ENCODE measurements at regions not wholly inside any gene's neighbourhood (a gene's known extent, or its start where the extent isn't known, plus 50 kb on each side); places are given as distances from the start of the nearest gene placed in this dataset.

DNA sequence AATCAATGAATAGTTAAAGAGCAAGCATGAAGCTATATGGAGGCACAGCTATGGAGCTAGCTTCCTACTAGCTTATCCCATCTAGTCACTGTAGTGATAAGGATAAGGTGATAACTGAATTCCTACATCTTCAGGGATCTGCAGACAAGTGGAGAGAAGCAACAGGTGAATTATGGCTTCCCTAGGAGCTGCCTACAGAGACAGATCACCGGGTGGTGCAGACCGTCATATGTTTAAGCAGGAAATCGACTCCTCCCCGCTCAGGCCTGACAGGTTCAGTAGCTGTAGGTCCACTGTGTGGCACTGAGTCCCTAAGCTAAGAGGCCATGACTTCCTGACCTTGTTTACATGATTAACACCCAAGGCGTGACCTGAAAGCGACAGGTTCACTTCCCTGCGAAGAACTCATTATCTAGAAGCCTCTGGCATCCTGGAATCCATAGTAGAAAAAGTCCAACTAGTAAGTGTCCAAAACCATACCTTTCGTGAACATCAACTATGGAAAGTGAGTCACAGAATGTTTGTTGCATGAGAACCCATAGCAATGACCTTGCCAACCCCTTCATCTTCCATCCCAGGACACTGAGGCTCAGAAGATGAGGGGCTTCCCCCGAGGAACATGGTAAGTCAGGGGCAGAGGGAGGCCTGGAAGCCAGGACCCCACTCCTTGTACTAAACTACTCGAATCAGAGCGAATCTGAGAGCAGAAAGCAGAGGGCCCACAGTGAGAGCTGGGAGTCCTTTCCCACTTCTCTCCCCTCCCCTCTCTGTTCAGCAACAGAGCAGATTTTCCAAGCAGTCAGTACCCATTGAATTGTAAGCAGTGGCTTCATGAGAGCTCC is 75.4 kb upstream of the CCND2 start:
- H3K9me3 ChIP-seq (ENCODE audit: control insufficient read depth, low read length), result peaks cover 8% of the 10 kb centered on the region
- H2BK12ac ChIP-seq (ENCODE audit: low read length in 2 of 2), result no peak overlapping the region
- no peak overlapping the region for H2BK120ac ChIP-seq (ENCODE audit: low read depth, low read length)
- H3K18ac ChIP-seq (ENCODE audit: low read depth in 1 of 2, low read length in 2 of 2), result no peak overlapping the region
- H3K4me2 ChIP-seq (ENCODE audit: low read length, poor library complexity, severe bottlenecking), result no peak overlapping the region
- H3K27me3 ChIP-seq (ENCODE audit: control insufficient read depth in 1 of 2, insufficient read depth in 1 of 2, low read length in 2 of 2), result peaks cover 39 to 63% of the 10 kb centered on the region in 2 experiments
- H4K8ac ChIP-seq (ENCODE audit: low read length), result no peak overlapping the region
- H3K4me3 ChIP-seq (ENCODE audit: insufficient read depth in 1 of 2, low read depth in 1 of 2, low read length in 2 of 2), result no peak overlapping the region
- no peak overlapping the region for H3K4ac ChIP-seq (ENCODE audit: low read depth in 1 of 2, low read length in 2 of 2)
- WGBS, result 76% methylated on average over 11 of the region's 11 CpGs
- H3K14ac ChIP-seq (ENCODE audit: low read length in 2 of 2), result no peak overlapping the region
- H3K9ac ChIP-seq (ENCODE audit: low read length), result no peak overlapping the region
- no peak overlapping the region for H4K91ac ChIP-seq (ENCODE audit: low read length)
- no peaks in the 10 kb centered on the region for H3K79me1 ChIP-seq (replicated peaks; ENCODE audit: low read length, poor library complexity, severe bottlenecking)
- no peaks in the 10 kb centered on the region for H3K4me1 ChIP-seq (ENCODE audit: control insufficient read depth, insufficient read depth, low read depth, low read length)
- no peak overlapping the region for H3K27ac ChIP-seq (ENCODE audit: low read length, poor library complexity, severe bottlenecking)
- no peak overlapping the region for H2AFZ ChIP-seq (ENCODE audit: low read depth, low read length)
- no peak for DNase-seq
- no peak overlapping the region for H2AK5ac ChIP-seq (ENCODE audit: low read length, severe bottlenecking)
- no peak overlapping the region for H2BK15ac ChIP-seq (ENCODE audit: low read depth, poor library complexity, severe bottlenecking)
- H2BK5ac ChIP-seq (ENCODE audit: low read depth, low read length, poor library complexity, severe bottlenecking), result no peak overlapping the region
- no peaks in the 10 kb centered on the region for H3K36me3 ChIP-seq (ENCODE audit: control insufficient read depth in 1 of 2, insufficient read depth in 2 of 2, low read depth in 1 of 2, low read length in 2 of 2)
- H3K23ac ChIP-seq (ENCODE audit: low read length in 2 of 2), result no peak overlapping the region

DNA sequence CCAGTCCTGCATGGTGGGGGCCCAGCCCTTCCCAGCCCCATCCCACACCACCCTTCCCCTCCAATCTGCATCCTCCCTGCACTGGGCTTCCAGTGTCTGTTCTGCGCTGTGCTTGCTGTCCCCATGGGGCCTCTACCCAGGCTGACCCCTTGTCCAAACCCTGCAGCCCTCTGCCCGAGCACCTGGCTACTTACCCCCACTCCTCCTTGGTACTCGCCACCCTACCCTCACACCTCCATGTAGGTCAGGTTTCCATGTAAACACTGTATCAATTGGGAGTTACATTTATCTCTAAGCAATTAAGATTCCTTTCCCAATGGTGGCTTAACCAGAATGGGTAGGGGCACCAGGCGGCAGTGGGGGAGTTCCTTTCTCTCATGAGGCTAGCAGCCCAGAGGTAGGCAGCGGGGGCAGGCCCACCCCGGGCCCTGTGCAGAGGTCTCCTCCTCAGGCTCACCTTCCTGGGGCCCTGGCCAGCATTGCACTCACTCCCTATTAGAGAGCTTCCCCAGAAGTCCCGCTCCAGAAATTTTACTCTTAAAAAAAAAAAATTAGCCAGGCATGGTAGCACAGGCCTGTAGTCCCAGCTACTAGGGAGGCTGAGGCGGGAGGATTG is 76.6 kb upstream of the CCND2 start:
- Histone ChIP-seq H4K8ac (ENCODE audit: low read length) (no peak overlapping the region), H2BK5ac (ENCODE audit: low read depth, low read length, poor library complexity, severe bottlenecking) (no peak overlapping the region)

DNA sequence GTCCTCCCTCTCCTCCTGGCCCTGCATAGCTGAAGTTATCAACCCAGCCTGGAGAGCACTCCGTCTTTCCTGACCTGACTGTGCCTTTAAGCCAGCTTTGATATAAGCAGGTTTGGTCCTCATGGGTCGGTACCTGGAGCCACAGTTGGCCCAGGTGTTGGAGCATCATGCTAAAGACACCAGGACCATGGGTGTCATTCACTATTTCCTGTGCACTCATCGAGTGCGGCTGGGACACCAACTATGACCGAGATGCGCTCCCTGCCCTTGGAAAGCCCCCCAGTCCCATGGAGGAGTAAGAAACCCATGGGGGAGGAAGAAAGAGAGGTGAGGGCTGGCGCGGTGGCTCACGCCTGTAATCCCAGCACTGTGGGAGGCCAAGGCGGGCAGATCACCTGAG is 78.9 kb upstream of the CCND2 start:
- H2BK12ac ChIP-seq (ENCODE audit: low read length in 2 of 2), result no peak overlapping the region
- no peaks in the 10 kb centered on the region for H3K36me3 ChIP-seq (ENCODE audit: control insufficient read depth in 1 of 2, insufficient read depth in 2 of 2, low read depth in 1 of 2, low read length in 2 of 2)
- H3K9ac ChIP-seq (ENCODE audit: low read length), result no peak overlapping the region
- H2BK15ac ChIP-seq (ENCODE audit: low read depth, poor library complexity, severe bottlenecking), result no peak overlapping the region
- no peak overlapping the region for H2AK5ac ChIP-seq (ENCODE audit: low read length, severe bottlenecking)
- no peak overlapping the region for H2BK5ac ChIP-seq (ENCODE audit: low read depth, low read length, poor library complexity, severe bottlenecking)
- H3K23ac ChIP-seq (ENCODE audit: low read length in 2 of 2), result no peak overlapping the region
- WGBS, result 65% methylated on average over 6 of the region's 10 CpGs
- no peak overlapping the region for H3K4me3 ChIP-seq (ENCODE audit: insufficient read depth in 1 of 2, low read depth in 1 of 2, low read length in 2 of 2)
- DNase-seq, result no peak
- no peak overlapping the region for H2AFZ ChIP-seq (ENCODE audit: low read depth, low read length)
- no peak overlapping the region for H3K4ac ChIP-seq (ENCODE audit: low read depth in 1 of 2, low read length in 2 of 2)
- peaks cover 8% of the 10 kb centered on the region for H3K9me3 ChIP-seq (ENCODE audit: control insufficient read depth, low read length)
- no peak overlapping the region for H3K27ac ChIP-seq (ENCODE audit: low read length, poor library complexity, severe bottlenecking)
- H3K4me2 ChIP-seq (ENCODE audit: low read length, poor library complexity, severe bottlenecking), result no peak overlapping the region
- peaks cover 14 to 35% of the 10 kb centered on the region in 2 experiments for H3K27me3 ChIP-seq (ENCODE audit: control insufficient read depth in 1 of 2, insufficient read depth in 1 of 2, low read length in 2 of 2)
- no peak overlapping the region for H2BK120ac ChIP-seq (ENCODE audit: low read depth, low read length)
- no peaks in the 10 kb centered on the region for H3K79me1 ChIP-seq (replicated peaks; ENCODE audit: low read length, poor library complexity, severe bottlenecking)
- no peak overlapping the region for H4K8ac ChIP-seq (ENCODE audit: low read length)
- H3K4me1 ChIP-seq (ENCODE audit: control insufficient read depth, insufficient read depth, low read depth, low read length), result peaks cover 4% of the 10 kb centered on the region
- no peak overlapping the region for H3K18ac ChIP-seq (ENCODE audit: low read depth in 1 of 2, low read length in 2 of 2)
- no peak overlapping the region for H3K14ac ChIP-seq (ENCODE audit: low read length in 2 of 2)
- H4K91ac ChIP-seq (ENCODE audit: low read length), result no peak overlapping the region

More for the DNA sequence above, 76.6 kb upstream of the CCND2 start:
- H3K27me3 ChIP-seq (ENCODE audit: control insufficient read depth in 1 of 2, insufficient read depth in 1 of 2, low read length in 2 of 2), result peaks cover 34 to 53% of the 10 kb centered on the region in 2 experiments
- no peak overlapping the region for H3K23ac ChIP-seq (ENCODE audit: low read length in 2 of 2)
- no peak overlapping the region for H2BK12ac ChIP-seq (ENCODE audit: low read length in 2 of 2)
- H3K4me3 ChIP-seq (ENCODE audit: insufficient read depth in 1 of 2, low read depth in 1 of 2, low read length in 2 of 2), result no peak overlapping the region
- H3K14ac ChIP-seq (ENCODE audit: low read length in 2 of 2), result no peak overlapping the region
- H3K79me1 ChIP-seq (replicated peaks; ENCODE audit: low read length, poor library complexity, severe bottlenecking), result no peaks in the 10 kb centered on the region
- H3K18ac ChIP-seq (ENCODE audit: low read depth in 1 of 2, low read length in 2 of 2), result no peak overlapping the region
- no peak overlapping the region for H3K4me2 ChIP-seq (ENCODE audit: low read length, poor library complexity, severe bottlenecking)
- H2AFZ ChIP-seq (ENCODE audit: low read depth, low read length), result no peak overlapping the region
- peaks cover 8% of the 10 kb centered on the region for H3K9me3 ChIP-seq (ENCODE audit: control insufficient read depth, low read length)
- no peak overlapping the region for H2BK120ac ChIP-seq (ENCODE audit: low read depth, low read length)
- H3K36me3 ChIP-seq (ENCODE audit: control insufficient read depth in 1 of 2, insufficient read depth in 2 of 2, low read depth in 1 of 2, low read length in 2 of 2), result no peaks in the 10 kb centered on the region
- H4K91ac ChIP-seq (ENCODE audit: low read length), result no peak overlapping the region
- H3K4me1 ChIP-seq (ENCODE audit: control insufficient read depth, insufficient read depth, low read depth, low read length), result no peaks in the 10 kb centered on the region
- no peak for DNase-seq
- H2BK15ac ChIP-seq (ENCODE audit: low read depth, poor library complexity, severe bottlenecking), result no peak overlapping the region
- H3K9ac ChIP-seq (ENCODE audit: low read length), result no peak overlapping the region
- H3K27ac ChIP-seq (ENCODE audit: low read length, poor library complexity, severe bottlenecking), result no peak overlapping the region
- 79% methylated on average over 3 of the region's 8 CpGs for WGBS
- no peak overlapping the region for H2AK5ac ChIP-seq (ENCODE audit: low read length, severe bottlenecking)
- H3K4ac ChIP-seq (ENCODE audit: low read depth in 1 of 2, low read length in 2 of 2), result no peak overlapping the region

DNA sequence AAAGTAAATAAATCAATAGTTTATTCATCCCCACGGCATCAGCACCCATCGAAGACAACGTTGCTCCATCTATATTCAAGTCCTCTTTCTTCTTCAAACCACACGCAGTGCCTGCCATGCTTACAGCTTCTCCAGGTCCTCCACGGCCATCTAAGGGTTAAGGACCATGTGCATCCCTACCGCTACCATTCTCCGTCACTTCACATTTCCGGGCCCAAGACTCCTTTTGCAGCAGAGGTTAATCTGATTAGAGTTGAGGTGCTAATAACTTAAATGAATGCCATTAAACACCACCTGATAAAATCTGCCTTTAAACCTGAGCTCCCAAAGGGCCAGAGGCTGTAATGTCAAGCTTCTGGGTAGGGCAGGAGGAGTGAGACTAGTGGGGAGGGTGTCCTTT is 79.7 kb upstream of the CCND2 start:
- WGBS, result 31% methylated on average over 5 of the region's 8 CpGs
- peaks cover 6% of the 10 kb centered on the region for H3K4me1 ChIP-seq (ENCODE audit: control insufficient read depth, insufficient read depth, low read depth, low read length)

More for the DNA sequence above, 79.7 kb upstream of the CCND2 start:
- no peak overlapping the region for H3K23ac ChIP-seq (ENCODE audit: low read length in 2 of 2)
- no peaks in the 10 kb centered on the region for H3K36me3 ChIP-seq (ENCODE audit: control insufficient read depth in 1 of 2, insufficient read depth in 2 of 2, low read depth in 1 of 2, low read length in 2 of 2)
- peaks cover 14 to 38% of the 10 kb centered on the region in 2 experiments for H3K27me3 ChIP-seq (ENCODE audit: control insufficient read depth in 1 of 2, insufficient read depth in 1 of 2, low read length in 2 of 2)
- no peak overlapping the region for H2BK12ac ChIP-seq (ENCODE audit: low read length in 2 of 2)
- DNase-seq, result no peak
- H3K9me3 ChIP-seq (ENCODE audit: control insufficient read depth, low read length), result peaks cover 8% of the 10 kb centered on the region
- no peak overlapping the region for H3K4me2 ChIP-seq (ENCODE audit: low read length, poor library complexity, severe bottlenecking)
- H3K4me3 ChIP-seq (ENCODE audit: insufficient read depth in 1 of 2, low read depth in 1 of 2, low read length in 2 of 2), result no peak overlapping the region
- no peak overlapping the region for H2BK5ac ChIP-seq (ENCODE audit: low read depth, low read length, poor library complexity, severe bottlenecking)
- H2AFZ ChIP-seq (ENCODE audit: low read depth, low read length), result no peak overlapping the region
- H3K14ac ChIP-seq (ENCODE audit: low read length in 2 of 2), result no peak overlapping the region
- H3K79me1 ChIP-seq (replicated peaks; ENCODE audit: low read length, poor library complexity, severe bottlenecking), result no peaks in the 10 kb centered on the region
- H4K8ac ChIP-seq (ENCODE audit: low read length), result no peak overlapping the region
- H3K18ac ChIP-seq (ENCODE audit: low read depth in 1 of 2, low read length in 2 of 2), result no peak overlapping the region
- no peak overlapping the region for H2BK15ac ChIP-seq (ENCODE audit: low read depth, poor library complexity, severe bottlenecking)
- no peak overlapping the region for H3K4ac ChIP-seq (ENCODE audit: low read depth in 1 of 2, low read length in 2 of 2)
- H2AK5ac ChIP-seq (ENCODE audit: low read length, severe bottlenecking), result no peak overlapping the region
- no peak overlapping the region for H4K91ac ChIP-seq (ENCODE audit: low read length)
- H2BK120ac ChIP-seq (ENCODE audit: low read depth, low read length), result no peak overlapping the region
- no peak overlapping the region for H3K9ac ChIP-seq (ENCODE audit: low read length)
- no peak overlapping the region for H3K27ac ChIP-seq (ENCODE audit: low read length, poor library complexity, severe bottlenecking)

All from mesenchymal stem cell (in vitro differentiated cells and primary cell).